GM19463 (cell line): ENCODE measurements at regions not wholly inside any gene's neighbourhood (a gene's known extent, or its start where the extent isn't known, plus 50 kb on each side); places are given as distances from the start of the nearest gene placed in this dataset.
A peak's percentile ranks its signal among the peaks of the same experiment; 100 is the strongest.

Experiments
- ATAC-seq: cut with Tn5 transposase; IDR thresholded peaks from one replicate; pipeline ENCODE4 v1.9.1; 2021; ENCODE audit warnings: mild to moderate bottlenecking, moderate library complexity; ENCODE audit not compliant: unreplicated experiment

- no peak for ATAC-seq
Observed at GRCh38 chr2:144333143-144333555, 186.8 kb downstream of the ZEB2 start.

GRCh38 chr2:144332356-144333142, 187.4 kb downstream of the ZEB2 start:
- ATAC-seq = peak; percentile 82

GRCh38 chr2:144331674-144332355, 188.1 kb downstream of the ZEB2 start:
- ATAC-seq = peak; percentile 65

- no peak for ATAC-seq
Observed at GRCh38 chr2:144330951-144331673, 188.8 kb downstream of the ZEB2 start.

- no peak for ATAC-seq
Observed at GRCh38 chr2:144329472-144329871, 190.4 kb downstream of the ZEB2 start.

GRCh38 chr2:144328938-144329337, 191.0 kb downstream of the ZEB2 start:
- no peak for ATAC-seq

- ATAC-seq = no peak
Observed at GRCh38 chr2:144326825-144327224, 193.1 kb downstream of the ZEB2 start.

GRCh38 chr2:144325086-144325485, 194.8 kb downstream of the ZEB2 start:
- peak; percentile 69 for ATAC-seq

GRCh38 chr2:144324446-144325045, 195.4 kb downstream of the ZEB2 start:
- ATAC-seq = peak; percentile 41

- peak; percentile 42 for ATAC-seq
Observed at GRCh38 chr2:144323946-144324345, 196.0 kb downstream of the ZEB2 start.

- no peak for ATAC-seq
Observed at GRCh38 chr2:144322379-144322778, 197.5 kb downstream of the ZEB2 start.

GRCh38 chr2:144320491-144320890, 199.4 kb downstream of the ZEB2 start:
- ATAC-seq = peak; percentile 32

- no peak for ATAC-seq
Observed at GRCh38 chr2:144317071-144317738, 202.7 kb downstream of the ZEB2 start.

GRCh38 chr2:144310889-144311608, 208.9 kb downstream of the ZEB2 start:
- no peak for ATAC-seq

GRCh38 chr2:144310484-144310883, 209.4 kb downstream of the ZEB2 start:
- ATAC-seq = no peak

- no peak for ATAC-seq
Observed at GRCh38 chr2:144307711-144308110, 212.2 kb downstream of the ZEB2 start.

- no peak for ATAC-seq
Observed at GRCh38 chr2:144304202-144304601, 215.7 kb downstream of the ZEB2 start.

- no peak for ATAC-seq
Observed at GRCh38 chr2:144300632-144301031, 219.3 kb downstream of the ZEB2 start.

- ATAC-seq = no peak
Observed at GRCh38 chr2:144290276-144290675, 229.6 kb downstream of the ZEB2 start.

GRCh38 chr2:144288438-144288837, 231.5 kb downstream of the ZEB2 start:
- no peak for ATAC-seq
